Epithelial cell of prostate (primary cell): ENCODE measurements at regions not wholly inside any gene's neighbourhood (a gene's known extent, or its start where the extent isn't known, plus 50 kb on each side); places are given as distances from the start of the nearest gene placed in this dataset.

Source experiments
- DNase-seq: peaks from one replicate; pipeline ENCODE4 v3.0.0-alpha.2; 2011; ENCODE audit warnings: low read depth, low spot score
- H3K27ac ChIP-seq: fragments of 450-650 bp; 2 replicates; pipeline ENCODE4 v1.5.1; 2017; ENCODE audit warnings: mild to moderate bottlenecking

GRCh38 chr18:34458410-34458977, 233.8 kb upstream of the NOL4 start:
- H3K27ac ChIP-seq = no peak overlapping the region
- DNase-seq = no peak

GRCh38 chr18:34461266-34461665, 236.6 kb upstream of the NOL4 start:
- H3K27ac ChIP-seq = no peak overlapping the region
- DNase-seq = no peak

GRCh38 chr18:34467058-34467457, 242.3 kb upstream of the NOL4 start:
- no peak for DNase-seq
- no peak overlapping the region for H3K27ac ChIP-seq

DNA sequence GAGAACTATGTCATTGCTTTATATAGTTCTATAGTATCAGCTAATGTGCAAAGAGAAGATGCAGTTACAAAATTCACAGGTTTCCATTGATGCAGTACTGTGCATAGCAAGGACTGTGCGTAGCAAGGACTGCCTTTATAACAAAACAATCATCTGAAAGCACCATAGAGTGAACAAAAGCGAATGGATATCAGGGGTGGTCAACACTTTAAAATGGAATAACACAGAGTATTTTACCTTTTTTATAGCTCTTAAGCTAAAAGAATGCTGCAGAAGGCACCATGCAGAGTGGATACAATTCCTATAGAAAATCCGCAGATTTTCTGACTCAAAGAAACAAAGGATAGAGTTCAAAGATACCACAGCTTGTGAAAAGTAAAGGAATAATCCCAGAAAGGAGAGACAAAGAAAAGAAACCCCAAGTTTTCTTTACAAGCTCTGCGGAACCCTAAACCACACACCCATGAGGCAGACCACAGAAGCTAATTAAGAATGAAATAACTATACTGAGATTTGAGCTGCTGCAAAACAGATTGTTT, 229.9 kb upstream of the DTNA start:
- H3K27ac ChIP-seq = no peak overlapping the region
- no peak for DNase-seq

DNA sequence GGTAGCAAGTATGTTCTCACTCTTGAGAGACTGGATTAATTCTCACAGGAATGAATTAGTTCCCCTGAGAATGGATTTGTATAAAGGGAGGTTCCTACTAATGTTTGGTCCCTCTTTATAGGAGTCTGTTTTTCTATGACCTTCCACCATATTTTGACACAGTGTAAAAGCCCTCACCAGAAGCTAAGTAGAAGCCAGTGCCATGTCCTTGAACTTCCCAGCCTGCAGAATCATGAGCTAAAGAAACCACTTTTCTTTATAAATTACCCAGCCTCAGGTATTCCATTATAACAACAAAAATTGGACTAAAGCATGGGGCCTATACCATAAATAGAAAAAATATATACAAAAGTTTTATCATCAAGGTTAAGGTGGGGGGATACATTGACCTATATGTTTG, 227.9 kb upstream of the DTNA start:
- DNase-seq = no peak
- H3K27ac ChIP-seq = no peak overlapping the region

GRCh38 chr18:34483198-34483597, 226.9 kb upstream of the DTNA start:
- DNase-seq = no peak
- no peak overlapping the region for H3K27ac ChIP-seq

GRCh38 chr18:34491719-34492118, 218.4 kb upstream of the DTNA start:
- DNase-seq = no peak

GRCh38 chr18:34492652-34493051, 217.4 kb upstream of the DTNA start:
- H3K27ac ChIP-seq = no peak overlapping the region
- DNase-seq = no peak

More at GRCh38 chr18:34491719-34492118, 218.4 kb upstream of the DTNA start:
- no peak overlapping the region for H3K27ac ChIP-seq

DNA sequence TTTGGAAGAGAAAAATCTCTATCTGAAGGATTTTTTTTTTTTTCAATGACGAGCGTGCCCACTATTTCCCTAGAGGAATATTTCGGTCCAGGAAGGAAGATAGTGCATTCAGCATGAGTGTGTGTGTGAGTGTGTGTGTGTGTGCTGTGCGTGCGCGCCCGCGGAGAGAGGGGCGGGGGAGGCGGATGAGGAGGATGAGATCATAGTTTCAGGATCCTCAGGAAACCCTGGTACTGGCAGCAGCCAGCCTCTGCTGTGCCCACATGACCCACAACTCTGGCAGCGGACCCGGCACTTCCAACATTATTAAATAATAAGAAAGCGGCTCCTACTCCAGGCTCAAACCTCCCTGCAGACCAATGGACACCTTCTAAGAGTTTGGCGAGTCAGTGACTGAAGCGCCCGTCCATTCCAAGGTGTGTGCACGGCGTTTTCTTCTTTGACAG, 217.0 kb upstream of the DTNA start:
- peak overlapping the region; percentile 43 for H3K27ac ChIP-seq
- DNase-seq = peak; percentile 71

DNA sequence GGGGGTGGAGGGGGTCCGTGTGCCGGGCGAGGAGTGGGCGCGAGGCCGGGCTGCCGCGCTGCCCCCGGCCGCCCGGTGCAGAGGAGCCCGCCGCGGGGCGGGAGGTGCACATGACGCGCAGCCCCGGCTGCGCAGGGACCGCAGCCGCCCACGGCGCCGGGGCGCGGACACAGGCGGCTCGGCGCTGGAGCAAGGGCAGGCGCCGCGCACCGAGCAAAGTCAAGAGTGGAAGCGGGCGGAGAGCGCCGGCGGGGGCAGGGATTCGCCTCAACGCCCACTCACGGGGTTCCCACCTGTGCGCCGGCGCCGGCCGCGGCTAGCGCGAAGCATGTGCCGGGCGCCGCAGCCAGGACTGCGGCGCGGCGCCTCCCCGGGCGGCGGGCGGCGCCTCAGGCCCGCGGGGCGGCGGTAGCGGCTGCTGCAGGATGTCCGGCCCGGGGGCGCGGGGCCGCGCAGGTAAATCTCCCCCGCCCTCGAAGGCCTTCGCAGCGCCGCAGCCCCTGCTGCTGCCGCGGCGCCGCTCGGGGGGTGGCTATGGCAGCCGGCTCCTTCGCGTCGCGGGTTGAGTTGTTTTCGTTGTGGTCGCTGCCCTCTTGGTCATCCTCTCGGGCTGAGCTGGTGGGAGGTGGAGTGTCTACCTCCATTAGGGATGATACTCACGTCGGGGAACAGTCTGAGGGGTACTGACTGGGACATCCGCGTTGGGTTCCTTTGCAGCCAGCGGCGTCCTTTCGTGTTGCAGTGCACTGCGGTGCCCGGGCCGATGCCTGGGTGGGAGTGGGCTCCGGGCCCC, 216.3 kb upstream of the DTNA start:
- no peak for DNase-seq

GRCh38 chr18:34494359-34494696, 215.8 kb upstream of the DTNA start:
- no peak overlapping the region for H3K27ac ChIP-seq
- DNase-seq = no peak

More for the DNA sequence above, 216.3 kb upstream of the DTNA start:
- peak overlapping the region; percentile 43 for H3K27ac ChIP-seq

- no peak overlapping the region for H3K27ac ChIP-seq
- DNase-seq = no peak
Measured at GRCh38 chr18:34495506-34495905, 214.6 kb upstream of the DTNA start.

DNA sequence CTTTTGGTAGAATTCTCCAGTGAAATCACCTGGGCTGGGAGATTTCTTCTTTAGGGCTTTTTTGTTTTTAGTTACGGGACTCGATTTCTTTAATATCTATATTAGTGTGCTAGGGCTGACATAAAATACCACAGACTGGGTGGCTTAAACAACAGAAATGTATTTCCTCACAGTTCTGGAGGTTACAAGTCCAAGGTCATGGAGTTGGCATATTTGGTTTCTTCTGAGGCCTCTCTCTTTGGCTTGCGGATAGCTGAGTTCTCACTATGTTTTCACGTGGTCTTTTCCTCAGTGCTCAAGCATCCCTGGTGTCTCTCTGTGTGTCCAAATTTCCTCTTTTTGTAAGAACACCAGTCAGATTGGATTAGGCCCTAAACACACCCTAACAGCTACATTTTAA, 208.5 kb upstream of the DTNA start:
- no peak overlapping the region for H3K27ac ChIP-seq
- DNase-seq = no peak

DNA sequence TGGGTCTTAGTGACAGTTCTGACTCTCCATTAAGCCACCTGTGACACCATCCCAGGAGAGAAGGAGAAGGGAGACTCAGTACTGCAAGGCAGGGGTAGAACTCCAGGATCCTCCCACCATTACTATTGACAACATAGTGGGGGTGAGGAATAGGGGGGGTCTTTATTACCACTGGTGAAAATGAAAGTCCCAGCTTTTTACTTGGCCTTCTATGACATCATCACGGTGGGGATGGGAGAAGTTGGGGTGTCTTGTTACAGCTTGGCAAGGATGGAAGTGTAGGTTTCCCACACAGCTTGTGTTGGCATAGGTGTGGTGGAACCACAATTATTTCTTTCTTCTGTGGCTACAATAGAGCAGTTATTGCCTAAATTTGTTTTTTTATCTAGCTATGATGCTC, 203.9 kb upstream of the DTNA start:
- H3K27ac ChIP-seq = no peak overlapping the region
- no peak for DNase-seq

DNA sequence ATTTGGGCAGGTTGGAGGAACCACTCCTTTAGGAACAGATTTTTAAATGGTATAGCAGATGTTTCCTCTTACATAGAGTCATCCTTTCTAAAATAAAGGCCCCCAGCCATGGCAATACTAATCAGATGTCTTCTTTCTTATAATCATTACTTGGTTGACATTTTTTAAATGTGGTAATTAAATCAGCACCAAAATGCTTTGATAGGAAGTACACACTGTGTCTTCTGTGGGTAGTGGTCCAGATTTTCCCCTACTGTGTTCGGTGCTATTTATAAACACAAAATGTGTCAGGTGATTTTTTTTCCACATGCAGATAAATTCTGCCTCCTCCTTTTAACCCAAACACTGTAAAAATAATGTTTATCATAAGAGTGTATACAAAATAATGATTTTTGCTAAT, 200.9 kb upstream of the DTNA start:
- no peak overlapping the region for H3K27ac ChIP-seq

DNA sequence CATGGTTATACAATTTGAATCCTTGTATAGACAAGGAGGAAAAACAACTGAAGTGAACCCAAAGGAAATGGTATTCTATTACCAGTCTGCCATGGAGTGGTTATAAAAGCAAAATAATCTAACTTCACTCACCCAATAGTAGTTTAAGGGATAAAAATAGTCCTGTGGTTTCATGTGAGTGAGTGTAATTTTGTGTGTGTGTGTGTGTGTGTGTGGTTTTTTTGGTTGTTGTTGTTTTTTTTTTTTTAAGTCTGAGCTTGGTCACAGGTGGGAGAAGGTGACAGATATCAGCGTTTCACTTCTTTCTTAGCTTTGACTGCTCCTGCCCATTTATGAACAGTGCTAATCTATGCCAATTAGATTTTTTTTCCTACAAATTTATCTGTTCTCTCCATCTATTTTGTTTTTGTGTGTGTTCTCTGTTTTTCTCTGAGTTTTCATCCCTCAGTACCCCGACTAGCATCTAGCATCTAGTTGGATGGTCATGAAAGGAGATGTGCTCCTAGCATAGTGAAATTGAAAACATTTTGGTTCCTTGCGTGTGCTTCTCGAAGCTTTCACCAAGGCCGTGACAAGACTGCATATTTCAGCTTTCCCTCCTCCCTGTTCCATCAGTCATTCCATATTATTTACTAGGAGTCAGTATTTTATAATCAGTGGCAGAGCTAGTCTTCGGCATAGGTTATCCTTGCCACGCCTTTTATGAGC, 200.1 kb upstream of the DTNA start:
- DNase-seq = no peak
- H3K27ac ChIP-seq = no peak overlapping the region

More for the DNA sequence above, 200.9 kb upstream of the DTNA start:
- DNase-seq = no peak

GRCh38 chr18:34510926-34511325, 199.2 kb upstream of the DTNA start:
- no peak for DNase-seq
- H3K27ac ChIP-seq = no peak overlapping the region

- no peak for DNase-seq
- no peak overlapping the region for H3K27ac ChIP-seq
Measured at GRCh38 chr18:34511435-34511834, 198.7 kb upstream of the DTNA start.

DNA sequence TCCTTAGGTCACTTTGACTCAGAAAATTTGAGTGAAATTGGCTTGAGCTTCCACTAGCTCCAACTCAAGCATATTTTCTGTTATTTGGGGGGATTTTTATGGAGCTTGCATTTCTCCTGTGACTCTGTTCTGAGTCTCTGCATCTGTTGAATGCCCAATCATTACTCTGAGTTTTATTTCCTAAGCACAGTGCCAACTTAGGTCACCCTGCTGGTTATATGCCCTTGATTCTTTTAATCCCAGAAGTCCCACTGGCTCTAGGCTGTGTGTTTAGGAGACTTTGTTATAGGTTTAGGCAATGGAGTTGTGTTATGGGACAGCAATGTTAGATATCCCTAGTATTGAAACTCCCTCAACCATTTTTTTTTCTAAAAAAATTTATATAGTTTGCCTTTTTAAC, 198.2 kb upstream of the DTNA start:
- no peak overlapping the region for H3K27ac ChIP-seq
- no peak for DNase-seq

DNA sequence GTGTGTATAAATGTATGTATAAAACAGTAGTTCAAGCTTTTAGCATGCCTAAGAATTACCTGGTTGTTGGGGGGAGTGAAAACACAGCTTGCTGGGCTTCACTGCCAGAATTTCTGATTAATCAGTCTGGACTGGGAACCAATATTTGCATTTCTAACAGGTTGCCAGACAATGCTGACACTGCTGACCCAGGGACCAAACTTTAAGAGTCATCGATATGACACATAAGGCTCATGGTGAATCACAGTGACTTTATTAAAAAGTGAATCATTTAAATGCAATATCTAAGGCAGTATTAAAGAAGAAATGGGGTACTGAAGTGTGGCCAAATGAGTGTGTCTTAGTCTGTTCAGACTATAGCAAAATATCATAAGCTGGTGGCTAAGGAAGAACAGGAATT, 195.9 kb upstream of the DTNA start:
- H3K27ac ChIP-seq = no peak overlapping the region
- DNase-seq = peak; percentile 39

DNA sequence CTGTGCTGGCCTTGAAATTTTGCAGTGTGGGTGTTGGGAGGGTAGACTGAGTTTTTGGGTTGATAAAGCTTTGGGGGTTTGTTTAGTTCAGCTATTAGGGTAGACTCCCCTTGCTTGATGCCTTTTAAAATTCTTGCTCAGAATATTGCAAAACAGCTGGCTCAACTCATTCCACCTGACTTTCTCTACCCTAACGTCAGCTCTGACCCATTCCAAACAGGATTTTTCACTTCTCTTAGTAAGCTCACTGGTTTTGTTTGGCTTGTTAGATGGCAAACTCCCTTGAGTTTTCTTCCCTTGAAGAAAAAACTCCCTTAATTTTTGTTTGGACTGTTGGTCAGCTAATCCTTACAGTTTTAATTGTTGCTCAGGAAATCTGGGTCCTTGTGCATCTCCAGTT, 195.1 kb upstream of the DTNA start:
- H3K27ac ChIP-seq = no peak overlapping the region
- DNase-seq = no peak
